ENCODE measurements at regions not wholly inside any gene's neighbourhood (a gene's known extent, or its start where the extent isn't known, plus 50 kb on each side); places are given as distances from the start of the nearest gene placed in this dataset.

DNA sequence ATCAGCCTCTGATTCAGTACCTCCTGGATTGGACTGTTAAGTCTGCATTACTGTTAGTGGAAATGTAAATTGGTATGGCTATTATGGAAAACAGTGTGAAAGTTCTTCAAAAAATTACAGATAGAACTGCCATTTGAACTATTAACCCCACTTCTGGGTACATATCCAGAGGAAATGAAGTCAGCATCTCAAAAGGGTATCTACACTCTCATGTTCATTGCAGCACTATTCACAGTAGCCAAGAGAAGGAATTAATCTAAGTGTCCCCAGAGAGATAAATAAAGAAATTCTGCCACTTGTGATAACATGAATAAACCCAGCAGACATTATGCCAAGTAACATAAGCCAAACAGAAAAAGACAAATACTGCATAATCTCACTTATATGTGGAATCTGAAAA lies 676.0 kb downstream of the PLA2G4A start:
- TF ChIP-seq, protein P1, sequence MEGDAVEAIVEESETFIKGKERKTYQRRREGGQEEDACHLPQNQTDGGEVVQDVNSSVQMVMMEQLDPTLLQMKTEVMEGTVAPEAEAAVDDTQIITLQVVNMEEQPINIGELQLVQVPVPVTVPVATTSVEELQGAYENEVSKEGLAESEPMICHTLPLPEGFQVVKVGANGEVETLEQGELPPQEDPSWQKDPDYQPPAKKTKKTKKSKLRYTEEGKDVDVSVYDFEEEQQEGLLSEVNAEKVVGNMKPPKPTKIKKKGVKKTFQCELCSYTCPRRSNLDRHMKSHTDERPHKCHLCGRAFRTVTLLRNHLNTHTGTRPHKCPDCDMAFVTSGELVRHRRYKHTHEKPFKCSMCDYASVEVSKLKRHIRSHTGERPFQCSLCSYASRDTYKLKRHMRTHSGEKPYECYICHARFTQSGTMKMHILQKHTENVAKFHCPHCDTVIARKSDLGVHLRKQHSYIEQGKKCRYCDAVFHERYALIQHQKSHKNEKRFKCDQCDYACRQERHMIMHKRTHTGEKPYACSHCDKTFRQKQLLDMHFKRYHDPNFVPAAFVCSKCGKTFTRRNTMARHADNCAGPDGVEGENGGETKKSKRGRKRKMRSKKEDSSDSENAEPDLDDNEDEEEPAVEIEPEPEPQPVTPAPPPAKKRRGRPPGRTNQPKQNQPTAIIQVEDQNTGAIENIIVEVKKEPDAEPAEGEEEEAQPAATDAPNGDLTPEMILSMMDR (IDR thresholded peaks at IDR 0.05), result no peak
- TF ChIP-seq POLR2A (IDR thresholded peaks at IDR 0.05), result no peak

All from body of pancreas (tissue), 4 donors.